ENCODE measurements at regions not wholly inside any gene's neighbourhood (a gene's known extent, or its start where the extent isn't known, plus 50 kb on each side); places are given as distances from the start of the nearest gene placed in this dataset.

- no peak for DNase-seq
These were observed 1539.5 kb upstream of the CELF4 start for GRCh38 chr18:39105104-39105503.

- DNase-seq = no peak
These were observed 1507.4 kb upstream of the CELF4 start for GRCh38 chr18:39072970-39073369.

- no peak for DNase-seq
These were observed 1496.8 kb upstream of the CELF4 start for GRCh38 chr18:39062426-39062825.

GRCh38 chr18:39058386-39059000, 1492.9 kb upstream of the CELF4 start:
- no peak for DNase-seq

GRCh38 chr18:39057423-39058064, 1491.9 kb upstream of the CELF4 start:
- DNase-seq = no peak

- no peak for DNase-seq
These were observed 1488.0 kb upstream of the CELF4 start for GRCh38 chr18:39053571-39053970.

GRCh38 chr18:39051013-39051412, 1485.4 kb upstream of the CELF4 start:
- DNase-seq = no peak

- DNase-seq = no peak
These were observed 1474.2 kb upstream of the CELF4 start for GRCh38 chr18:39039813-39040212.

GRCh38 chr18:39037925-39038324, 1472.3 kb upstream of the CELF4 start:
- DNase-seq = no peak

- no peak for DNase-seq
These were observed 1467.7 kb upstream of the CELF4 start for GRCh38 chr18:39033312-39033711.

- DNase-seq = no peak
These were observed 1466.0 kb upstream of the CELF4 start for GRCh38 chr18:39031647-39032046.

GRCh38 chr18:39030124-39030655, 1464.6 kb upstream of the CELF4 start:
- DNase-seq = no peak

GRCh38 chr18:39025531-39025930, 1459.9 kb upstream of the CELF4 start:
- DNase-seq = no peak

- no peak for DNase-seq
These were observed 1454.4 kb upstream of the CELF4 start for GRCh38 chr18:39019989-39020388.

- DNase-seq = no peak
These were observed 1441.7 kb upstream of the CELF4 start for GRCh38 chr18:39007031-39007902.

GRCh38 chr18:38996056-38996455, 1430.5 kb upstream of the CELF4 start:
- DNase-seq = no peak

GRCh38 chr18:38993342-38993741, 1427.7 kb upstream of the CELF4 start:
- DNase-seq = no peak

GRCh38 chr18:38984968-38985367, 1419.4 kb upstream of the CELF4 start:
- DNase-seq = no peak

GRCh38 chr18:38982072-38982471, 1416.5 kb upstream of the CELF4 start:
- no peak for DNase-seq

GRCh38 chr18:38981389-38981788, 1415.8 kb upstream of the CELF4 start:
- DNase-seq = no peak

GRCh38 chr18:38980420-38980819, 1414.8 kb upstream of the CELF4 start:
- DNase-seq = no peak

GRCh38 chr18:38972571-38972970, 1407.0 kb upstream of the CELF4 start:
- DNase-seq = no peak

GRCh38 chr18:38971881-38972280, 1406.3 kb upstream of the CELF4 start:
- no peak for DNase-seq

GRCh38 chr18:38966841-38967240, 1401.2 kb upstream of the CELF4 start:
- no peak for DNase-seq
